GM21367 (cell line): ENCODE measurements at regions not wholly inside any gene's neighbourhood (a gene's known extent, or its start where the extent isn't known, plus 50 kb on each side); places are given as distances from the start of the nearest gene placed in this dataset.

Source experiments
- ATAC-seq: cut with Tn5 transposase; IDR thresholded peaks from one replicate; pipeline ENCODE4 v1.9.1; 2021; ENCODE audit not compliant: unreplicated experiment

GRCh38 chr2:107362993-107363392 is 463.7 kb upstream of the RGPD4 start:
- no peak for ATAC-seq

GRCh38 chr2:107363806-107364205 is 462.9 kb upstream of the RGPD4 start:
- ATAC-seq: no peak

GRCh38 chr2:107364361-107364950 is 462.2 kb upstream of the RGPD4 start:
- no peak for ATAC-seq

- ATAC-seq: no peak
Measured at GRCh38 chr2:107374249-107374648, 452.4 kb upstream of the RGPD4 start.

- no peak for ATAC-seq
Measured at GRCh38 chr2:107376909-107377308, 449.8 kb upstream of the RGPD4 start.

- ATAC-seq: no peak
Measured at GRCh38 chr2:107380912-107381311, 445.8 kb upstream of the RGPD4 start.

- ATAC-seq: no peak
Measured at GRCh38 chr2:107383691-107384090, 443.0 kb upstream of the RGPD4 start.

- ATAC-seq: no peak
Measured at GRCh38 chr2:107384422-107384821, 442.3 kb upstream of the RGPD4 start.

GRCh38 chr2:107385921-107386320 is 440.8 kb upstream of the RGPD4 start:
- no peak for ATAC-seq

- ATAC-seq: no peak
Measured at GRCh38 chr2:107392241-107392704, 434.4 kb upstream of the RGPD4 start.

- ATAC-seq: no peak
Measured at GRCh38 chr2:107393516-107393915, 433.2 kb upstream of the RGPD4 start.

GRCh38 chr2:107398683-107399082 is 428.0 kb upstream of the RGPD4 start:
- ATAC-seq: no peak

- ATAC-seq: no peak
Measured at GRCh38 chr2:107402330-107402729, 424.4 kb upstream of the RGPD4 start.

GRCh38 chr2:107405261-107405660 is 421.4 kb upstream of the RGPD4 start:
- no peak for ATAC-seq

- ATAC-seq: no peak
Measured at GRCh38 chr2:107407017-107407416, 419.7 kb upstream of the RGPD4 start.

GRCh38 chr2:107407974-107408373 is 418.7 kb upstream of the RGPD4 start:
- no peak for ATAC-seq

GRCh38 chr2:107411267-107411666 is 415.4 kb upstream of the RGPD4 start:
- no peak for ATAC-seq

GRCh38 chr2:107412209-107412904 is 414.3 kb upstream of the RGPD4 start:
- ATAC-seq: no peak

- ATAC-seq: no peak
Measured at GRCh38 chr2:107412981-107413380, 413.7 kb upstream of the RGPD4 start.

- no peak for ATAC-seq
Measured at GRCh38 chr2:107414376-107414775, 412.3 kb upstream of the RGPD4 start.

GRCh38 chr2:107418708-107419107 is 408.0 kb upstream of the RGPD4 start:
- no peak for ATAC-seq

GRCh38 chr2:107419191-107419590 is 407.5 kb upstream of the RGPD4 start:
- no peak for ATAC-seq

- ATAC-seq: no peak
Measured at GRCh38 chr2:107428781-107429180, 397.9 kb upstream of the RGPD4 start.
